ENCODE measurements at regions not wholly inside any gene's neighbourhood (a gene's known extent, or its start where the extent isn't known, plus 50 kb on each side); places are given as distances from the start of the nearest gene placed in this dataset.

DNA sequence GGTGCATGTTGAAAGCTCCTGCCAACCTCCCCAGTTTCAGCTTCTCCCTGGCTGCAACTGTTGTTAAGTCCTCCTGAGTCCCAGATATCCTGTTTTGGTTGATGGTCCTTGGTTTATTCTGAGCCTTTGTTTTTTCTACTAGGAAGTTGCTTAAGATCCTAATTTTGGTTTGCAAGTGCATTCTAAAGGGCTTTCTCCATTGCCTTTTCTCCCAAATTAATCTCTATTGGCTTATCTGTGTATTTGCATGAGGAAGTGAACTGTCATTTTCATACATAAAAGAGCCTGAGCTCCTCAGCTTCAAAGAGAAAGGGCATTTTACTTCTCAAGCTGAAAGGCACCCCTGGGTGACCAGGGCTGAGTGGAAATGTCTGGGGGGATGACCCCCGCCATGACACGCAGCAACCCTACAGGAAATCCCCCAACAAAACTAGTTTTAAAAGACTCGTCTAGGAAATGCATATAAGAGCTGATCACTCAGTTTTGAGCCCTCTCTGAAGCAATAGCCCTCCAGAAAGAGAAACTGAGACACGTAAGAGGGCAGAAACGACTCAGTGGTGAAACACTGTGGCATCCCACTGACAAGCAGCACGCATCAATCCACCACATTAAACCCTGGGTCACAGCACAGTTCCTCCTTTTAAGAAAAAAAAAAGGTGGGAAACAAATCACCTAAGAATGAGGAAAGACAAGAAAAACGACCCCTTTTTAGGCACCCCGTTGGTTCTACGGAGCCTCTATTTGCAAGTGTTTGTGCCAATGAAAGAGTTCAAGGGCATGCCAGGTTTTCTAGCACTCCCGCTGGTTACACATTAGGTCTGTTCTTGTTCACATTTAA lies 140.9 kb downstream of the THBS2 start:
- no peak for TF ChIP-seq CEBPB (IDR thresholded peaks at IDR 0.05)
- no peak for TF ChIP-seq EP300 (IDR thresholded peaks at IDR 0.05; ENCODE audit: borderline replicate concordance)
- TF ChIP-seq, protein P1, sequence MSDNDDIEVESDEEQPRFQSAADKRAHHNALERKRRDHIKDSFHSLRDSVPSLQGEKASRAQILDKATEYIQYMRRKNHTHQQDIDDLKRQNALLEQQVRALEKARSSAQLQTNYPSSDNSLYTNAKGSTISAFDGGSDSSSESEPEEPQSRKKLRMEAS (IDR thresholded peaks at IDR 0.05) = no peak
- TF ChIP-seq, protein P2, sequence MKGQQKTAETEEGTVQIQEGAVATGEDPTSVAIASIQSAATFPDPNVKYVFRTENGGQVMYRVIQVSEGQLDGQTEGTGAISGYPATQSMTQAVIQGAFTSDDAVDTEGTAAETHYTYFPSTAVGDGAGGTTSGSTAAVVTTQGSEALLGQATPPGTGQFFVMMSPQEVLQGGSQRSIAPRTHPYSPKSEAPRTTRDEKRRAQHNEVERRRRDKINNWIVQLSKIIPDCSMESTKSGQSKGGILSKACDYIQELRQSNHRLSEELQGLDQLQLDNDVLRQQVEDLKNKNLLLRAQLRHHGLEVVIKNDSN (IDR thresholded peaks at IDR 0.05) = no peak
- TF ChIP-seq CREB1 (IDR thresholded peaks at IDR 0.05; ENCODE audit: low read depth) = no peak
